ENCODE measurements at regions not wholly inside any gene's neighbourhood (a gene's known extent, or its start where the extent isn't known, plus 50 kb on each side); places are given as distances from the start of the nearest gene placed in this dataset.
A peak's percentile ranks its signal among the peaks of the same experiment; 100 is the strongest.

DNA sequence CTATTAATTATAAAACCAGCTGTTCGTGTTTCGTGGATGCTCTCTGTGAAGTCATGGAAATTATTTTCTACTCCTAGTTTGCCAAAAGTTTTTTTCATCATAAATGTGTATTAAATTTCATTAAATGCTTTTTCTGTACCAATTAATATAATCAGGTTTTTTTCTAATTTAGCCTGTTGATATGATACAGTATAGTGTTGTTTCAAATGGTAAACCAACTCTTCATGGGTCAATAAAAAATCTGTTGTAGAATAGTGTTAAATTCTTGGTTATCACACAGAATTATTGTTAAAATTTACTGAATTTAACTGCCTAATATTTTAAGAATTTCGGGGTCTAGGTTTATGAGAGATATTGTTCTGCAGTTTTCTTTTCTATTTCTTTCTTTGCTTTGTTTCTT is 505.9 kb upstream of the MANEA start:
- no peaks in the 10 kb centered on the region for H3K27me3 ChIP-seq (ENCODE audit: insufficient read depth, low read length)
- H3K9me3 ChIP-seq (ENCODE audit: insufficient read depth, low read depth, low read length), result no peaks in the 10 kb centered on the region
- H3K9ac ChIP-seq (ENCODE audit: low read depth, low read length), result no peak overlapping the region
- no peak overlapping the region for H3K4me3 ChIP-seq (ENCODE audit: low read length)
- H3K36me3 ChIP-seq (ENCODE audit: insufficient read depth, low read length), result no peaks in the 10 kb centered on the region
- H3K4me1 ChIP-seq (ENCODE audit: insufficient read depth, low read length), result no peaks in the 10 kb centered on the region
- WGBS, result no CpG with 5 or more reads among the region's 3 CpGs
- H3K27ac ChIP-seq (ENCODE audit: low read depth, low read length), result no peak overlapping the region

DNA sequence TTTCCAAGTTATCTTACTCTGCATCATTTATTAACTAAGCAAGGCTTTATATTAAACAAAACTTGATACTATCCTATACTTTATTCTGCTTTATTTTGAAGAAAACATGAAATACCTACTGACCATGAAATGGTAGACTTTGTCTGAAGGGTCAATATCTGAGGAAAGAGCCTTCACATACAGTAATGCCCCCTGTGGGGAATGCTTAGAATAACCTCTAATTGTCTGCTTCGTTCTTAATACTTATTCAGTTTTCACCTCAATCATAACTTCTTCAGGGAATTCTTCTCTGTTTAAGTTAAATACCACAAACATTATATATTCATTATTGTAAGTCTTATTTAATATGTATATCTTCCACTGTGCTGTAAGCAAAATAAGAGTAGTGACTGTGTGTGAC is 498.9 kb upstream of the MANEA start:
- no peaks in the 10 kb centered on the region for H3K27me3 ChIP-seq (ENCODE audit: insufficient read depth, low read length)
- H3K36me3 ChIP-seq (ENCODE audit: insufficient read depth, low read length), result no peaks in the 10 kb centered on the region
- no peak overlapping the region for H3K27ac ChIP-seq (ENCODE audit: low read depth, low read length)
- H3K9me3 ChIP-seq (ENCODE audit: insufficient read depth, low read depth, low read length), result no peaks in the 10 kb centered on the region
- no peak overlapping the region for H3K4me3 ChIP-seq (ENCODE audit: low read length)
- 88% methylated on average over 1 of the region's 1 CpG for WGBS
- H3K4me1 ChIP-seq (ENCODE audit: insufficient read depth, low read length), result no peaks in the 10 kb centered on the region
- H3K9ac ChIP-seq (ENCODE audit: low read depth, low read length), result no peak overlapping the region

DNA sequence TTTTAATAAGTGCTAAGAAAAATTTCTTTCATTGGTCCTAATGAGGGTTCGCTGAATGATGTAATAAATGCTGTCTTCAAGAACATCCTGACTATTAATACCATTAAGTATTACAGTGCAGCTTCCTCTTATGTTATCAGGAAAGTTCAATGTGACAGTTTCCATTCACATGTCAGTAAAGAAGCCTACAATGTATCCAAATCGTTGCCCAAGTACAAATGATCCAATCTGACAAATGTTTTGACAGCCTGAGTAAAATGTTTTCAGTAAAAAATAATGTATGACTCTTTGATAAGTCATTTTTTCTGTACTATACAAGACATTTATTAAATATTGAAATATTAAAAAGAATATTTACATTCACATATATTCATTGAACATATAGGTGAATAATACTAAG is 496.1 kb upstream of the MANEA start:
- WGBS, result 78% methylated on average over 1 of the region's 2 CpGs
- Histone ChIP-seq H3K4me1 (ENCODE audit: insufficient read depth, low read length) (no peaks in the 10 kb centered on the region), H3K36me3 (ENCODE audit: insufficient read depth, low read length) (no peaks in the 10 kb centered on the region), H3K27me3 (ENCODE audit: insufficient read depth, low read length) (no peaks in the 10 kb centered on the region), H3K4me3 (ENCODE audit: low read length) (no peak overlapping the region), H3K9ac (ENCODE audit: low read depth, low read length) (no peak overlapping the region), H3K27ac (ENCODE audit: low read depth, low read length) (no peak overlapping the region), H3K9me3 (ENCODE audit: insufficient read depth, low read depth, low read length) (no peaks in the 10 kb centered on the region)

DNA sequence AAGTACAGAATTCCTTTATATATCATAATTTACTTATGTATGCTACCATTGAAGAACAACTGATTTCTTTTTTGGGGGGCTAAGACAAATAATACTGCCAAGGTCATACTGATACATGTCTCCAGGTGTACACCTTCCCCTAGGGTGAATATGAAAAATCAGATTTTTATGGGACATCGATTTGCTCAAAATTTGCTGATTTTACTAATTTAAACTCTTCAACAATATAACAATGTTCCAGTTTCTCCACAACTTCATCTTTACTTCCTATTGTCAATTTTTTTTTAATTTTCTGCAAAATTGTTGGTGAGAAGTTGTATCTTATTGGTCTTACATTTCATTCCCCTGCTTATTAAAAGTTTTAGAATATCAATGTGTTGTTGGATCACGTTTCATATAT is 495.4 kb upstream of the MANEA start:
- 100% methylated on average over 1 of the region's 2 CpGs for WGBS
- H3K27ac ChIP-seq (ENCODE audit: low read depth, low read length), result no peak overlapping the region
- no peak overlapping the region for H3K4me3 ChIP-seq (ENCODE audit: low read length)

DNA sequence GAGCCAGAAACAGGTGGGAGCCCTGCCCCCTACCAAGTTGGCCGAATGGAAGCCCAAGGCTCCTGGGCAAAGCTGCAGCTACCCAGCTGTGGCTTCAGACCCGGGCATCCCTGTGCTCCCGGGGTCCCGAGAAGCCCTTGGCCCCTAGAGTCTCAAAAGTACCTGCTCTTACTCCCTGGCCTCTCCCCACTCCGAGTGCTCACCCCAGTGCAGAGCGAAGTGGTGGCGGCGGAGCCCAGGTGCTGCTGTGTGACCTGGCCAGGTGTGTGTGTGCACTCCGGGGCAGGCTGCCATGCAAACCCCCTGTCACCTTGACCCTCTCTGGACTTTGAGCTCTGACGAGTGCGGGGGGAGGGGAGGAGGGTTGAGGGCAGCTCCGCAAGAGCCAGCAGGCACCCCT is 493.8 kb upstream of the MANEA start:
- H3K9ac ChIP-seq (ENCODE audit: low read depth, low read length), result no peak overlapping the region
- H3K4me3 ChIP-seq (ENCODE audit: low read length), result no peak overlapping the region
- H3K9me3 ChIP-seq (ENCODE audit: insufficient read depth, low read depth, low read length), result no peaks in the 10 kb centered on the region
- H3K27me3 ChIP-seq (ENCODE audit: insufficient read depth, low read length), result no peaks in the 10 kb centered on the region
- no peaks in the 10 kb centered on the region for H3K4me1 ChIP-seq (ENCODE audit: insufficient read depth, low read length)
- 95% methylated on average over 12 of the region's 12 CpGs for WGBS
- no peaks in the 10 kb centered on the region for H3K36me3 ChIP-seq (ENCODE audit: insufficient read depth, low read length)
- H3K27ac ChIP-seq (ENCODE audit: low read depth, low read length), result no peak overlapping the region

More for the DNA sequence above, 495.4 kb upstream of the MANEA start:
- no peak overlapping the region for H3K9ac ChIP-seq (ENCODE audit: low read depth, low read length)
- no peaks in the 10 kb centered on the region for H3K9me3 ChIP-seq (ENCODE audit: insufficient read depth, low read depth, low read length)
- no peaks in the 10 kb centered on the region for H3K4me1 ChIP-seq (ENCODE audit: insufficient read depth, low read length)
- no peaks in the 10 kb centered on the region for H3K27me3 ChIP-seq (ENCODE audit: insufficient read depth, low read length)
- H3K36me3 ChIP-seq (ENCODE audit: insufficient read depth, low read length), result no peaks in the 10 kb centered on the region

DNA sequence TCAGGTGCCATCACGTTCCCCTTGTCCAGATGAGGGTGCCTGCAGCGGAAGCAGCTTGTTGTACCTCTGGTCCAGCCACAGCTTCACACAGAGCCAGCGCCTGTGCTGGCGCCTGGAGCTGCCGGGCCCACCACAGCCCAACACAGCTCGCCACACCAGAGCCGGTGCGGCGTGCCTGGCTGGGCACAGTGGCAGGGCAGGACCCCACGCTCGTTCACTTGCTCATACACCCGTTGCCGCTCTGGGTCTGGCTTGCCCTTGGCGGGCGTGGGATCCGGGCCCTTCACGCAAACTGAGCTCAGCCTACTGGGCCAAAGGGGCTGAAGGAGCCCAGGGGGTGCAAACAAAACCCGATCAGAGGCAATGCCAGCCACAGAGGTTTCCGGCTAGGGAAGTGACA is 492.5 kb upstream of the MANEA start:
- H3K4me3 ChIP-seq (ENCODE audit: low read length), result no peak overlapping the region
- no peaks in the 10 kb centered on the region for H3K9me3 ChIP-seq (ENCODE audit: insufficient read depth, low read depth, low read length)
- no peaks in the 10 kb centered on the region for H3K36me3 ChIP-seq (ENCODE audit: insufficient read depth, low read length)
- H3K27me3 ChIP-seq (ENCODE audit: insufficient read depth, low read length), result no peaks in the 10 kb centered on the region
- 96% methylated on average over 19 of the region's 19 CpGs for WGBS
- H3K27ac ChIP-seq (ENCODE audit: low read depth, low read length), result no peak overlapping the region
- H3K4me1 ChIP-seq (ENCODE audit: insufficient read depth, low read length), result no peaks in the 10 kb centered on the region
- no peak overlapping the region for H3K9ac ChIP-seq (ENCODE audit: low read depth, low read length)

DNA sequence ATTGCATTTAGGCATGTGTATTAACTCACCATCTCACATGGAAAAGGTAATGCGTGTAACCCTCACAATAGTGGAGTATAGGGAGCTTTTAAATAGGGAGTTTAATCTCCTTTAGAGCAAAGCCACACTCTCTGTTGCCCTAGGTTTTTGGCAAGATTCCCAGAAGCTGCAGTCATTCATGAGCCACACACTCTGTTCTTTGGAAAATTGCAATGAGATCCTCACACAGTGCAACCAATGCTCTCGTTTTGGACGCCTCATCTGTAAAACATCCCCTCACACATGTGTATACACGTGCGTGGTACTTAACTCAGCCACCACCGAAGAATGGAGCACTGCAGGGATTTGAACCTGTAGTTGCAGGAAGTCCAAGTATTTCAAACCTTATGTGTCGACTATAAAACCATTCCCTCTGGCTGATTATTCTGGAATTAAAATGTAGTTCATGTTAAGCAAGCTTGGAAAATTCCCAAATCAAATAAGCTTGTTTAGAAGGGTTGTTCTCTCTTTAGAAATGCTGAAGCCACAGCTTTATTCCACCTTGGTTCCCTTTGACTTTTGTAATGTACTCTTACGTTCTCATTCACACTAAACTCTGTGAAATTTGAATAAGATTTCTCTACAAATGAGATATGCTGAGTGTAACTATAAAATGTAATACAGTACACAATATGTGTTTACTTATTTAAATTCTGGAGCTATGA is 489.8 kb upstream of the MANEA start:
- H3K27ac ChIP-seq (ENCODE audit: low read depth, low read length), result no peak overlapping the region
- 91% methylated on average over 7 of the region's 8 CpGs for WGBS
- H3K9me3 ChIP-seq (ENCODE audit: insufficient read depth, low read depth, low read length), result no peaks in the 10 kb centered on the region
- no peaks in the 10 kb centered on the region for H3K4me1 ChIP-seq (ENCODE audit: insufficient read depth, low read length)
- H3K36me3 ChIP-seq (ENCODE audit: insufficient read depth, low read length), result no peaks in the 10 kb centered on the region
- H3K4me3 ChIP-seq (ENCODE audit: low read length), result no peak overlapping the region
- H3K27me3 ChIP-seq (ENCODE audit: insufficient read depth, low read length), result no peaks in the 10 kb centered on the region
- H3K9ac ChIP-seq (ENCODE audit: low read depth, low read length), result no peak overlapping the region

DNA sequence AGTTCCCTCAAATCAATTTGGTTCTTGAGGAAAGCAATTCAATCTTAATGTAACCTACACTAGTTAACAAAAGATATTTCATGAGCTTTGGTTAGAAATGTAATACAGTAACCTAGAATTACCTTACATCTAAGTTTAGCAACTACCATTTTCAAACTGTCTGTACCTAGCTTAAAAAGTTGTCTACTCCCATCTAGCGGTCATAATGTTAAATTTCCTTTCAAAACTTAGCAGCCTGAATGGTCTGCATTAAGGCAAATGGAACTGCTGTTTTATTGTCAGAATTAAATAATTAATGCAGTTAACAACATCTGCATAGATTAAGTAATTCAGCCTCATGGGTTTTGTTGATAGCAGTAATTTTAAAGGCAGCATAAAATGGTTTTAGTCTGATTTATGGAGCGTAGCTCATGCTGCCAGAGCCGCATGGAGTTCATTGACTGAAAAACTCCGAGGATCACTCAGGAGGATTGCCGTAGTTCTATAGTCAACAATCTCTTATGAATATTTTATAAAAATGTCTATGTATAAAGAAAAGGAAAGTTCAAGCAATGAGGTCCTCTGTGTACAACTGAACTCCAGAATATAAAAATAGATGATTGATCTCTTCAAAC is 485.4 kb upstream of the MANEA start:
- Histone ChIP-seq H3K36me3 (ENCODE audit: insufficient read depth, low read length) (no peaks in the 10 kb centered on the region), H3K9me3 (ENCODE audit: insufficient read depth, low read depth, low read length) (no peaks in the 10 kb centered on the region), H3K27ac (ENCODE audit: low read depth, low read length) (no peak overlapping the region), H3K27me3 (ENCODE audit: insufficient read depth, low read length) (no peaks in the 10 kb centered on the region), H3K9ac (ENCODE audit: low read depth, low read length) (no peak overlapping the region), H3K4me3 (ENCODE audit: low read length) (no peak overlapping the region), H3K4me1 (ENCODE audit: insufficient read depth, low read length) (peaks cover 12% of the 10 kb centered on the region; the same call in 1 of the 2 replicates)
- 65% methylated on average over 4 of the region's 5 CpGs for WGBS

DNA sequence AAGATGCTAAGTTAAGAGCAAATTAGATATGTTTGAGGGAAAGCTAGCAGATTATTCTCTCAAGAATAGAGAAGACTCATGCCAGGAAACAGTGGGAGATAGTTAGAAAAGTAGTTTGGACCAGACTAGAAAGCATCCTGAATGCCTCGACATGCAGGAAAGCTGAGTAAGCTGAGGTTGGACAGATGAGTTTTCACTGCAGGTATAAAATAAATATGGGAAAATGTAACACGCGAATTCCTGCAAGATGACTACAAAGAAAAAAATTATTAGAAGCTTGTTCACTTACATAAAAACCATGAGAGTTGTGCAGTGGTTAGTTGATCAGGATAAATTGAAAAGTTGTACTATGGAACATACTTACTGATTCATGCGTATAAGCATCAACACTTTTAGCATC is 484.2 kb upstream of the MANEA start:
- Histone ChIP-seq H3K4me3 (ENCODE audit: low read length) (no peak overlapping the region), H3K36me3 (ENCODE audit: insufficient read depth, low read length) (no peaks in the 10 kb centered on the region), H3K9me3 (ENCODE audit: insufficient read depth, low read depth, low read length) (no peaks in the 10 kb centered on the region), H3K27me3 (ENCODE audit: insufficient read depth, low read length) (no peaks in the 10 kb centered on the region), H3K4me1 (ENCODE audit: insufficient read depth, low read length) (peaks cover 12% of the 10 kb centered on the region; the same call in 1 of the 2 replicates), H3K27ac (ENCODE audit: low read depth, low read length) (no peak overlapping the region), H3K9ac (ENCODE audit: low read depth, low read length) (no peak overlapping the region)
- 82% methylated on average over 3 of the region's 4 CpGs for WGBS

DNA sequence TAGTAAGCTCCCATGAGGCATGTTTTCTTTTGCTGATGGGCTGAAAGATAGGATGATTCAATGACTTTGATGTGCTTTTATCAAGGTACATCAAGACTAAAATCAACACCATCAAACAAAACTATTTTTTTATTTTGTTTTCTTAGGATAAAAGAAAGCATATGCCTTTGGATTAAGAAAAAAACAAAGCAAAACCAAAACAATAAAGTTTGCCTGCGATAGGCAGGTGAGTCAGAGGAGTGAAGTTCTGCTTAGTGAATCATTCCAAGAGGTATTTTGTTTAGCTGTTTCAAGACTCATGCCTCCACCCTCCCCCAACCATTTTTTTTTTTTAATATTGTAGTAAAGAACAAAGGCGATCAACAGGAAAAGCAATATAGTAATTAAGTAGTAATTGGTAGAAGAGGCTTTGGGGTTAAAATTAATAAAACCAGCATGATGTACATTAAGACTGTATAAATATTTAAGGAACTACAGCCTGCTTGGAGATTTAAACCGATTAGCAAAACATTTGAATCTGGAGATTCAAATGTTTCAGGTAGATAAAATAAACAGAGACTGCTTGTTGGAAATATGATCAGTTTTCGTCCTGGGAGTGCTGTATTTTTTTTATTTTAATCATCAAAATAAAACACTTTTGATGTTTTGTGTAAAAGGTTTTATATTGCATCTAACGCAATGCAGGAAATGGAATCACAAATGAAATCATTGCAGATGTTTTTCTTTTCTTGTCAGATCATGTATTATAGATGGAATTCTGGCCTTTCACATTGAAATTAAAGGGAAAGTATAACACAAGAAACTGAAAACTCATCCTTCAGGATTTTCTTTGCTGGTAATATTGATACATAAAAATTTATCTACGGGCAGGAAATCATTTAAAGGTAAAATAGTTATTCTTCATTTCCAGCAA is 482.3 kb upstream of the MANEA start:
- Histone ChIP-seq H3K4me3 (ENCODE audit: low read length) (no peak overlapping the region), H3K27me3 (ENCODE audit: insufficient read depth, low read length) (no peaks in the 10 kb centered on the region), H3K4me1 (ENCODE audit: insufficient read depth, low read length) (peaks cover 12% of the 10 kb centered on the region; the same call in 1 of the 2 replicates), H3K36me3 (ENCODE audit: insufficient read depth, low read length) (no peaks in the 10 kb centered on the region), H3K9ac (ENCODE audit: low read depth, low read length) (peak overlapping the region; percentile 23; the same call in 1 of the 2 replicates), H3K9me3 (ENCODE audit: insufficient read depth, low read depth, low read length) (no peaks in the 10 kb centered on the region), H3K27ac (ENCODE audit: low read depth, low read length) (no peak overlapping the region; the same call in 1 of the 2 replicates)
- WGBS, result 87% methylated on average over 2 of the region's 6 CpGs

DNA sequence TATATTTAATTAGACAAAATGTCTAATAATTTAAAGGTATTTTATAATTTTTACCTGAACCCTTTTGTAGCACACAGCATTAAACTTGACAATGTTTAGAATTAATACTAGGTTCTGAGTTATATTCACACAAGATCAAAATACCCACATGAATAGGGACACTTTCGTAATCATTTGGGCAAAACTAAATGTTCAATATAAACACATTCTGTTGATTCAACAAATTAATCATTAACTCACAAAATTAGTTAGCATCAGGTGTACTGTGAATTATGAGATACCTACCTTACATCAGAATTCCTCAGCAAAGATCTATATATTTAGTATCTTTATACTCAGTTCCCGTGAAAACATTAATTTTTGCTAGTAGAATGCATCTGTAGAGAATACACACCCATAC is 481.5 kb upstream of the MANEA start:
- H3K4me3 ChIP-seq (ENCODE audit: low read length), result no peak overlapping the region
- no peak overlapping the region for H3K9ac ChIP-seq (ENCODE audit: low read depth, low read length)
- no peaks in the 10 kb centered on the region for H3K36me3 ChIP-seq (ENCODE audit: insufficient read depth, low read length)
- H3K9me3 ChIP-seq (ENCODE audit: insufficient read depth, low read depth, low read length), result no peaks in the 10 kb centered on the region
- H3K27ac ChIP-seq (ENCODE audit: low read depth, low read length), result no peak overlapping the region
- no peaks in the 10 kb centered on the region for H3K27me3 ChIP-seq (ENCODE audit: insufficient read depth, low read length)
- 100% methylated on average over 1 of the region's 2 CpGs for WGBS
- peaks cover 12% of the 10 kb centered on the region; the same call in 1 of the 2 replicates for H3K4me1 ChIP-seq (ENCODE audit: insufficient read depth, low read length)

All from HUES64 (cell line).